Endothelial cell of umbilical vein (primary cell): ENCODE measurements at regions not wholly inside any gene's neighbourhood (a gene's known extent, or its start where the extent isn't known, plus 50 kb on each side); places are given as distances from the start of the nearest gene placed in this dataset.

Experiments used
- BruUV-seq: library from RNA; stranded (reverse); fragments of 400-500 nt; replicated peaks from 2 replicates; lab custom pipeline; 2021; lab: Mats Ljungman, UMichigan
- CTCF ChIA-PET: fragments of 300-600, 350-600 bp; sonication (Branson Sonifier 250); formaldehyde crosslinking; loops from one replicate; lab custom pipeline; 2021; ENCODE audit warnings: antibody characterized with exemption, inconsistent platforms; lab: Charles Lee
- POLR2A ChIA-PET: fragments of 300-600, 350-600 bp; sonication (Branson Sonifier 250); formaldehyde crosslinking; loops from one replicate; lab custom pipeline; 2021; ENCODE audit warnings: antibody characterized with exemption, inconsistent platforms; lab: Charles Lee
- DNase-seq: peaks from one replicate; pipeline ENCODE4 v3.0.0-alpha.2; 2011; ENCODE audit warnings: low read depth, low spot score
- FAIRE-seq: peaks from 2 replicates; lab custom pipeline; 2011; peaks lifted over from hg19 to GRCh38; lab: Jason Lieb, UNC
- H2AFZ ChIP-seq: 2 replicates; pipeline ENCODE4 v1.6.0; 2012; ENCODE audit warnings: low read depth, low read length, control low read depth, inconsistent platforms
- H3K27ac ChIP-seq: 2 replicates; pipeline ENCODE4 v1.5.1; 2011; ENCODE audit warnings: low read depth, mild to moderate bottlenecking, control low read depth, low read length, moderate library complexity; ENCODE audit not compliant: insufficient read depth
- H3K27me3 ChIP-seq, 2 experiments: 2 replicates each; pipeline versions ENCODE4 v1.6.0 to v1.6.1; 2011; ENCODE audit warnings: low read length in 2 of 2, mixed read lengths in 1 of 2; ENCODE audit not compliant: control insufficient read depth in 2 of 2, insufficient read depth in 2 of 2
- H3K36me3 ChIP-seq, 2 experiments: 2 replicates in 1 of 2; 3 replicates in 1 of 2; pipeline ENCODE4 v1.5.1; 2011; ENCODE audit warnings: low read length in 2 of 2, mild to moderate bottlenecking in 1 of 2, moderate library complexity in 1 of 2; ENCODE audit not compliant: control insufficient read depth in 2 of 2, insufficient read depth in 2 of 2; ENCODE audit errors: extremely low read depth in 1 of 2
- H3K4me1 ChIP-seq: 3 replicates; pipeline ENCODE4 v1.5.1; 2011; ENCODE audit warnings: mild to moderate bottlenecking, low read length; ENCODE audit not compliant: control insufficient read depth, insufficient read depth; ENCODE audit errors: extremely low read depth
- H3K4me2 ChIP-seq: 2 replicates; pipeline ENCODE4 v1.6.1; 2011; ENCODE audit warnings: low read length, control low read depth, mixed read lengths; ENCODE audit not compliant: insufficient read depth
- H3K4me3 ChIP-seq, 3 experiments: fragments of 200-600 bp in 1 of 3; sonication (generic), shearing (Covaris generic) in 1 of 3; replicated peaks in 1 of 3; 2 replicates each; pipeline ENCODE4 v1.5.1; 2011 to 2016; ENCODE audit warnings: control low read depth in 3 of 3, low read length in 3 of 3, mild to moderate bottlenecking in 2 of 3, inconsistent platforms in 1 of 3, low read depth in 1 of 3, moderate library complexity in 1 of 3; ENCODE audit not compliant: insufficient read depth in 1 of 3
- H3K79me2 ChIP-seq: 2 replicates; pipeline ENCODE4 v1.6.0; 2012; ENCODE audit warnings: low read length, inconsistent platforms; ENCODE audit not compliant: control insufficient read depth, insufficient read depth
- H3K9ac ChIP-seq: replicated peaks from 2 replicates; pipeline ENCODE3; 2011; ENCODE audit warnings: low read length, control low read depth; ENCODE audit not compliant: insufficient read depth; ENCODE audit errors: extremely low read depth
- H3K9me1 ChIP-seq: replicated peaks from 3 replicates; pipeline ENCODE4 v1.6.0; 2011; ENCODE audit warnings: mild to moderate bottlenecking, low read length; ENCODE audit not compliant: control insufficient read depth, insufficient read depth; ENCODE audit errors: extremely low read depth
- H3K9me3 ChIP-seq: replicated peaks from 2 replicates; pipeline ENCODE4 v1.5.1; 2012; ENCODE audit warnings: low read length, inconsistent platforms; ENCODE audit not compliant: control insufficient read depth, insufficient read depth
- H4K20me1 ChIP-seq: replicated peaks from 2 replicates; pipeline ENCODE3; 2011; ENCODE audit warnings: mild to moderate bottlenecking, low read length; ENCODE audit not compliant: control insufficient read depth, insufficient read depth; ENCODE audit errors: extremely low read depth
- EZH2 ChIP-seq: IDR thresholded peaks from 2 replicates; pipeline ENCODE4 v1.6.1; 2012; ENCODE audit warnings: borderline replicate concordance, low read depth, mild to moderate bottlenecking, moderate library complexity, low read length, inconsistent platforms; ENCODE audit not compliant: severe bottlenecking
- FOS ChIP-seq: IDR thresholded peaks from 2 replicates; pipeline ENCODE4 v1.6.1; 2011; ENCODE audit warnings: mild to moderate bottlenecking, low read length, moderate library complexity, borderline replicate concordance; ENCODE audit not compliant: insufficient read depth
- GATA2 ChIP-seq: IDR thresholded peaks from 2 replicates; pipeline ENCODE4 v1.7.0; 2011; ENCODE audit warnings: low read depth, mild to moderate bottlenecking, moderate library complexity, mixed read lengths, low read length; ENCODE audit not compliant: insufficient read length, insufficient read depth
- JUN ChIP-seq: IDR thresholded peaks from 2 replicates; pipeline ENCODE4 v1.6.1; 2011; ENCODE audit warnings: borderline replicate concordance, low read depth; ENCODE audit not compliant: insufficient read length, insufficient read depth
- MYC ChIP-seq: IDR thresholded peaks from one replicate; pipeline ENCODE4 v1.6.1; 2011; ENCODE audit warnings: mild to moderate bottlenecking, low read depth, low read length
- POLR2A ChIP-seq: IDR thresholded peaks from 2 replicates; pipeline ENCODE4 v1.6.1; 2012; ENCODE audit warnings: low read depth, mild to moderate bottlenecking, control low read depth, low read length
- POLR2AphosphoS5 ChIP-seq: IDR thresholded peaks from 2 replicates; pipeline ENCODE4 v1.6.1; 2012; ENCODE audit warnings: low read depth, mild to moderate bottlenecking, control low read depth, low read length, moderate library complexity; ENCODE audit not compliant: insufficient read depth
- dilution Hi-C: fragments of 300-500 bp; cut with MboI; formaldehyde crosslinking; loops from one replicate; pipeline ENCODE4 v1.15.0; 2019; ENCODE audit warnings: low sequenced_read_pairs; ENCODE audit not compliant: extremely low pct_ligation_motif_present
- intact Hi-C: fragments of 100-400 bp; cut with micrococcal nuclease; formaldehyde crosslinking; loops from one replicate; pipeline ENCODE4 v1.10.0; 2022
- TF ChIP-seq, protein P1 (sequence below), 2 donors: IDR thresholded peaks; 1 replicate in 1 of 2; 2 replicates in 1 of 2; pipeline ENCODE4 v1.5.1; 2011; ENCODE audit warnings: low read length in 2 of 2, mild to moderate bottlenecking in 2 of 2, moderate library complexity in 2 of 2, control low read depth in 1 of 2, inconsistent platforms in 1 of 2, low read depth in 1 of 2; ENCODE audit not compliant: insufficient read depth in 1 of 2; ENCODE audit errors: extremely low read depth in 1 of 2
- TF ChIP-seq, protein P2 (sequence below): IDR thresholded peaks from 2 replicates; pipeline ENCODE4 v1.6.1; 2011; ENCODE audit not compliant: insufficient read depth, insufficient read length

DNA sequence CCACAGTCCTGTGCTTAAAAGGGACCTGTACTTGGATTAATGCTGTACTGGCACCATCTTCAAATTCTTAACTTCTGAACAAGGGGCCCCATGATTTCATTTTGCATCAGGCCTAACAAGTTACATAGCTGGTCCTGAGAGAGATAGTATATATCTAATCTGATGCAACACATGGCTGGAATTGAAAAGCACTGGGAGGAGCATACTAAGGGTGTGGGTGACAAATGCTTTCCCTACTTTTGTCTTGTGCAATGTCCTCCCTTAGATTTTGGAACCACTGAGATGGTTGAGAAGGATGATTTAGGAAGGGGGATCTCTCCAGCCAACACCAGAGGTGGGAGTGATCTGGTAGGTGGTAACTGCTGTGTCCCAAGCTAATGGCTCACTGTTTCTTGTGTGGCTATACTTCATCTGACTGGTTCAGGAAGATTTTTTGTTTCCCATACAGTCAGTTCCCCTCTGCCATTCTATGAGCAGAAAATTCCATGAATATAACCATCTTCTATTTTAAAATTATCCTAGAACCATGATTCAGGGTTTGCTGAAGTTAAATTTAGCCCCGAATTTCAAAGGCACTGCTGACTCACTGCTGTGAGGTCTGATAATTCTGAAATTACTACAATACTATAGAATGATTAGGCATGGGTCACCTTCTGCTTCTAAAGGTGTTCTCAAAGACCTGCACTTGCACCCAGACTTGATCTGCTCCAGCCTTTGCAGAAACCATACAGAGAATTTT, 108.3 kb upstream of the NCKAP5 start:
- H3K79me2 ChIP-seq = no peaks in the 10 kb centered on the region
- no peak overlapping the region for H2AFZ ChIP-seq
- POLR2A ChIA-PET = no interaction called here
- no peak for TF ChIP-seq JUN
- TF ChIP-seq GATA2 = no peak
- TF ChIP-seq MYC = no peak
- H3K27ac ChIP-seq = no peak overlapping the region
- no peak overlapping the region for H3K4me2 ChIP-seq
- dilution Hi-C loops = no loop called here
- no peak overlapping the region for H3K9ac ChIP-seq
- FAIRE-seq (no peak), DNase-seq (no peak)
- no peaks in the 10 kb centered on the region for H3K9me3 ChIP-seq
- no peaks in the 10 kb centered on the region for H3K36me3 ChIP-seq
- no TSS peak for BruUV-seq
- intact Hi-C loops = no loop called here
- peaks cover 10% of the 10 kb centered on the region for H3K4me1 ChIP-seq
- H3K4me3 ChIP-seq = no peak overlapping the region
- no peaks in the 10 kb centered on the region for H4K20me1 ChIP-seq
- no peaks in the 10 kb centered on the region for H3K27me3 ChIP-seq
- no peaks in the 10 kb centered on the region for H3K9me1 ChIP-seq
- CTCF ChIA-PET = no interaction called here

DNA sequence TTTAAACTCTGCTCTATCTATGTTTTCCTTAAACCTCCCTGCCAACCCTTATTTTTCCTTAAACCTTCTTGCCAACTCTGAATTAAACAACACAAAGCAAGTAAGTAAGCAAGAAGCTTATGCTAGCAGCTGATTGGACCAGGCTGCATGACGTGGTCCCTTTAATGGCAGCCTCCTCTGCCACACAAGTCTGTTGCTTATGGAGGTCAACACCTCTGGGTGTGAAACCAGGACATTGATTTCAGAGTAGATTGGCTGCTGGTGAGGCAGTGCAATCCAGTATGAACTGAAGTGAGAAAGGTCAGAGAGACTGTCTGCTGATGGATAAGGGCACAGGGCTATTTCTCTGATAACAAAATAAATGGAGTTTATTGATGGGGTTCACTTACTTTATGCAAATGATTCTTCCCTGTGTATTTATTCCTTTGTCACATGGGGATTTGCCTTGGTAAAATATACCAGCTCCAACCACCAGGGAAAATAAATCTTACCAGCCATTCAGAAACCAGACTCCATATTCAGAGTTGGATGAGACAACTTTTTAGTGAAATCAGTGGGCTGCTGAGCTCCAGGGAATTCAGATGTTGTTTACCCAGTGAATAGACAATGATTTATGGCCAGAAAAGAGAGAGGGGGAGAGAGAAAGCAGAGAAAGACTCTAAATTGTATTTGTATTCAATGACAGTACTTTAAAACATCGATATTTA, 112.2 kb upstream of the NCKAP5 start:
- Histone ChIP-seq H3K4me3 (no peak overlapping the region), H3K27me3 (no peaks in the 10 kb centered on the region), H3K79me2 (no peaks in the 10 kb centered on the region), H2AFZ (no peak overlapping the region), H3K4me1 (peaks cover under 1% of the 10 kb centered on the region), H3K9me1 (no peaks in the 10 kb centered on the region), H3K9me3 (no peaks in the 10 kb centered on the region), H3K36me3 (no peaks in the 10 kb centered on the region), H4K20me1 (no peaks in the 10 kb centered on the region), H3K9ac (no peak overlapping the region), H3K27ac (no peak overlapping the region), H3K4me2 (no peak overlapping the region)
- intact Hi-C loops (no loop called here), dilution Hi-C loops (no loop called here)
- CTCF ChIA-PET = interaction anchor here (0.7 kb wide), 1 partner anchor 100 kb away, joined by 3 read pairs; no protein-coding TSS in a partner anchor
- BruUV-seq = no TSS peak
- POLR2A ChIA-PET = no interaction called here
- DNase-seq = no peak
- no peak for FAIRE-seq
- TF ChIP-seq POLR2A = no peak
- TF ChIP-seq, protein P1, sequence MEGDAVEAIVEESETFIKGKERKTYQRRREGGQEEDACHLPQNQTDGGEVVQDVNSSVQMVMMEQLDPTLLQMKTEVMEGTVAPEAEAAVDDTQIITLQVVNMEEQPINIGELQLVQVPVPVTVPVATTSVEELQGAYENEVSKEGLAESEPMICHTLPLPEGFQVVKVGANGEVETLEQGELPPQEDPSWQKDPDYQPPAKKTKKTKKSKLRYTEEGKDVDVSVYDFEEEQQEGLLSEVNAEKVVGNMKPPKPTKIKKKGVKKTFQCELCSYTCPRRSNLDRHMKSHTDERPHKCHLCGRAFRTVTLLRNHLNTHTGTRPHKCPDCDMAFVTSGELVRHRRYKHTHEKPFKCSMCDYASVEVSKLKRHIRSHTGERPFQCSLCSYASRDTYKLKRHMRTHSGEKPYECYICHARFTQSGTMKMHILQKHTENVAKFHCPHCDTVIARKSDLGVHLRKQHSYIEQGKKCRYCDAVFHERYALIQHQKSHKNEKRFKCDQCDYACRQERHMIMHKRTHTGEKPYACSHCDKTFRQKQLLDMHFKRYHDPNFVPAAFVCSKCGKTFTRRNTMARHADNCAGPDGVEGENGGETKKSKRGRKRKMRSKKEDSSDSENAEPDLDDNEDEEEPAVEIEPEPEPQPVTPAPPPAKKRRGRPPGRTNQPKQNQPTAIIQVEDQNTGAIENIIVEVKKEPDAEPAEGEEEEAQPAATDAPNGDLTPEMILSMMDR (IDR thresholded peaks at IDR 0.05; ENCODE audit: extremely low read depth in 1 of 2, insufficient read depth in 1 of 2, low read depth in 1 of 2, low read length in 2 of 2) = no peak
- TF ChIP-seq, protein P2, sequence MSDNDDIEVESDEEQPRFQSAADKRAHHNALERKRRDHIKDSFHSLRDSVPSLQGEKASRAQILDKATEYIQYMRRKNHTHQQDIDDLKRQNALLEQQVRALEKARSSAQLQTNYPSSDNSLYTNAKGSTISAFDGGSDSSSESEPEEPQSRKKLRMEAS = no peak
- no peak for TF ChIP-seq EZH2
- no peak for TF ChIP-seq JUN
- TF ChIP-seq MYC = no peak
- TF ChIP-seq FOS = no peak
- TF ChIP-seq POLR2AphosphoS5 = no peak
- no peak for TF ChIP-seq GATA2
